Vagina (tissue), 2 donors: ENCODE measurements at regions not wholly inside any gene's neighbourhood (a gene's known extent, or its start where the extent isn't known, plus 50 kb on each side); places are given as distances from the start of the nearest gene placed in this dataset.
"Not testable (repeated sequence)": the region's sequence is repeated elsewhere in the genome, so short reads cannot be mapped to it uniquely, and the experiment has no call there.

ENCODE experiments used
- CTCF ChIP-seq, 3 experiments: fragments of 450-650 bp in 2 of 3; fragments of 200-600 bp in 1 of 3; sonication (generic) in 1 of 3; IDR thresholded peaks; one replicate each; pipeline ENCODE4 v1.5.1; 2017 to 2019; ENCODE audit warnings: antibody characterized with exemption in 3 of 3, mild to moderate bottlenecking in 2 of 3, moderate library complexity in 2 of 3
- POLR2A ChIP-seq, 2 donors: fragments of 450-650 bp; IDR thresholded peaks; one replicate each; pipeline ENCODE4 v1.6.1; 2017; ENCODE audit warnings: antibody characterized with exemption in 2 of 2, mild to moderate bottlenecking in 2 of 2, moderate library complexity in 2 of 2
- POLR2AphosphoS5 ChIP-seq, 2 donors: sonication (generic); formaldehyde crosslinking; IDR thresholded peaks; one replicate each; pipeline ENCODE4 v1.9.0; 2017; ENCODE audit warnings: antibody characterized with exemption in 2 of 2, mild to moderate bottlenecking in 2 of 2, low read depth in 1 of 2; ENCODE audit not compliant: insufficient read depth in 1 of 2

DNA sequence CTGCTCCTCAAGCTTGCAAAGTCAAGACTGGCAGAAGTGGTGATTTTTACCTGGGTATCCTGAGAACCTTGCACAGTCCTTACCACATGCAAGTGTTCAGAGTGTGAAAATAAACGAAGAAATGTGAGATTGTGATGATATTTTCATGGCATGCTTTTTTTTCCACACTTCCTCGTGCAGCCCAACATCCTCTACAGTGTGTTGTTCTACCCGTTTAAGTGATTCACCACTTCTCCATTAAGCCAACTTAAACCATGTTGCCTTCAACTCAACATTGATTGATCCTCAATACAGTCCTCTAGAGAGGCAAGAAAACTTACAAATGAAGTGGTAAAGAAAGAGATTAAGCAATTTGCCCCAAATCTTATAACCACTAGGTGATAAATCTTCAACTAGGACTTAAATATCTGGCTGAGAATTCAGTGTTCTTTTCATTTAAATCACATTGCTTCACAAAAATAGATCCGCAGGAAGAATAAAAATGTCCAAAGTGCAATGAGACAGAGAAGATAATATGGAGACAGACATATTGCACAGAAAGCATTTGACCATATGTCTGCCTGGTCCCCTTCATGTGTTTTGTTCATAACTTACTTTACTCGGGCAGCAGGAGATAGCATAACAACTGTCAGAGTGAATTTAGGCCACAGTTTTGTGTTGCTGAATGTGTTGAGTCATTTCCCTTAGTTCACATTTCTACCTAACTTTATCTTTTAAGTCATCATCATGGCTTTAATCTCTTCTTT, 75.8 kb upstream of the PARP8 start:
- not testable (repeated sequence) for TF ChIP-seq CTCF (IDR thresholded peaks at IDR 0.05); POLR2A (IDR thresholded peaks at IDR 0.05); POLR2AphosphoS5 (IDR thresholded peaks at IDR 0.05; ENCODE audit: insufficient read depth in 1 of 2, low read depth in 1 of 2)
